ENCODE measurements at regions not wholly inside any gene's neighbourhood (a gene's known extent, or its start where the extent isn't known, plus 50 kb on each side); places are given as distances from the start of the nearest gene placed in this dataset.

DNA sequence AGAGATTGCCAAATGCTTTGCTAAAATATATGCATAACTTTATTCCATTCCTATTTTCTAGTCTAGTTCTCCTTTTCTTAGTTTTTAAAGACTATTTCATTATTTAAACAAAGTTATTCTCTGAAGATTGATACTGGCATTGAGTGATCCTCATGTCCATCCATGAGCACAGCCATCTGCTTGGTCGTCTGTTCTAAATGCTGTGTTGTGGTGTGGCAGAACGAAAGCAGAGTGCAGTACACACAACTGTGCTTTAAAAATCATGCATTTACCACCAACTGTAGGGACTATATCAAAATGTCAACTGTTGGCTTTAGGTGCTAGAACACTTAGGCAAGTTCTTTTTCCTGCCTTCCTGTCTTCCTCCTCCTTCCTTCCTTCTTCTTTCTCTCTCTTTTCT is 226.6 kb downstream of the ACKR3 start:
- DNase-seq (ENCODE audit: insufficient read length, low spot score) (no peak), FAIRE-seq (no peak)
- TF ChIP-seq, protein P1, sequence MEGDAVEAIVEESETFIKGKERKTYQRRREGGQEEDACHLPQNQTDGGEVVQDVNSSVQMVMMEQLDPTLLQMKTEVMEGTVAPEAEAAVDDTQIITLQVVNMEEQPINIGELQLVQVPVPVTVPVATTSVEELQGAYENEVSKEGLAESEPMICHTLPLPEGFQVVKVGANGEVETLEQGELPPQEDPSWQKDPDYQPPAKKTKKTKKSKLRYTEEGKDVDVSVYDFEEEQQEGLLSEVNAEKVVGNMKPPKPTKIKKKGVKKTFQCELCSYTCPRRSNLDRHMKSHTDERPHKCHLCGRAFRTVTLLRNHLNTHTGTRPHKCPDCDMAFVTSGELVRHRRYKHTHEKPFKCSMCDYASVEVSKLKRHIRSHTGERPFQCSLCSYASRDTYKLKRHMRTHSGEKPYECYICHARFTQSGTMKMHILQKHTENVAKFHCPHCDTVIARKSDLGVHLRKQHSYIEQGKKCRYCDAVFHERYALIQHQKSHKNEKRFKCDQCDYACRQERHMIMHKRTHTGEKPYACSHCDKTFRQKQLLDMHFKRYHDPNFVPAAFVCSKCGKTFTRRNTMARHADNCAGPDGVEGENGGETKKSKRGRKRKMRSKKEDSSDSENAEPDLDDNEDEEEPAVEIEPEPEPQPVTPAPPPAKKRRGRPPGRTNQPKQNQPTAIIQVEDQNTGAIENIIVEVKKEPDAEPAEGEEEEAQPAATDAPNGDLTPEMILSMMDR (IDR thresholded peaks at IDR 0.05; ENCODE audit: insufficient read depth, missing control alignments): no peak

DNA sequence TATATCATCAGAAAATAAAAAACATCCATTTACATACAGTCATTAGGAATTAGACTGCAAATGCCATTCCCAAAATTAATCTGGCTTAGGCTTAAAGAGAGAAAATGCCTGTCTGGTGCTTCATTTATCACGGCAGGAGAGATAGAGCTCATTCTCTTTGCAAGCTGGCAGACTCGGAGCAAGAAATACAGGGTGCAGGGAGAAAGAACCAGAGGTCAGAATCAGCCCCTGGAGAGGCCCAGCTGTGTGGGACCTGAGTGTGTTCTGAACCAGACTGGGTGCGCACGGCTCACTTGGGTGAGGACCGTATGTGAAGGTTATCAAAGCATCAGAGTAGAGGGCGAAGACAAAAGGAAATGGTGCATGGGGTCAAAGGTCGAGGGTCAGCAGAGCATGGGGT is 227.8 kb downstream of the ACKR3 start:
- TF ChIP-seq, protein P1 (IDR thresholded peaks at IDR 0.05; ENCODE audit: insufficient read depth, missing control alignments): no peak
- FAIRE-seq (no peak), DNase-seq (ENCODE audit: insufficient read length, low spot score) (no peak)

DNA sequence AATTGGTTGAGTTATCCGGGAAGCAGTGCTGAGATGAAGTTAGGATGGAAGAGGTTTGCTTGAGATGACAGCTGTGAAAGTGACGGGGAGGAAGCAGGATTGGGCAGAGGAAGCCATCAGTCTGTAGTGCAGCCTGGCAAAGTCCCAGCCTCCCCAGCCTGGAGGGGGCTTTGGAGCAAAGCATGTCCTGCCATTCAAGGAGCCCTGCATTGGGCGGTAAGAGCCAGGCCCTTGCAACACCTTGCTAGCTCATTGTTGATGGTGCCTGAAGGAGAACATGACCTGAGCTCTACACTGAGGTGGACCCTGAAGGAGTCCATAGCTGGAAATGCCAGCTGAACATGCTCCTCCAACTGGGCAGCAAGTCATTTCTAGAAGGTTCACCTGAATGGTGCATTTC is 228.9 kb downstream of the ACKR3 start:
- FAIRE-seq: no peak
- DNase-seq (ENCODE audit: insufficient read length, low spot score): no peak
- TF ChIP-seq, protein P1 (IDR thresholded peaks at IDR 0.05; ENCODE audit: insufficient read depth, missing control alignments): no peak

DNA sequence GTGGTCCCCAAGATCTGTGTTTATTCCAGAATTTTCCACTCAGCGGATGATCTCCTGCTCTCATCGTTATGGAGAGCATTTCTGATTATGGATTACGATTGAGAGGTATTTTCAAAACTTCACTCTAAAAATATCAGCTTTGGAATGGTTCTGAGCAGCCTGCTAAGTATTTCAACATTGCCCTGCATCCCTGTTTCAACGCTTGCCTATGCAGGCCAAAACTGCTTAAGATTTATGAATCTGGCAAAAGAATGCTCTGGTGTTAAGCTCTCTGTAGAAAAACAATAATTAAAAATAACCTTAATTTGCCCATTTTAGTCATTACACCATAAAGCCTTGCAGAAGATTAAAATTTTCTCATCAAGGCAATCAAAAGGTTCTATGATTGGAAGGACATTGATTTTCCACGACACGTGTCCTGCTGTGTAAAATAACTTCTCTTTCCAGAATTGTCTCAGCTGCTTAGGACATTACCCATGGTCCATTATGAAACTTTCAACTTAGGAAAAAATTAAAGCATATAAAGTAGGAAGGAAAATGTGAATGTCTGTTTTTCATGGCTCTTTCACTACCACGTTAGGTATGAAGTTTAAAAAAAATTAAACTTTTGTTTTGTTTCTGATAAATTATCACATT is 229.9 kb downstream of the ACKR3 start:
- DNase-seq (ENCODE audit: insufficient read length, low spot score) (no peak), FAIRE-seq (no peak)
- TF ChIP-seq, protein P1 (IDR thresholded peaks at IDR 0.05; ENCODE audit: insufficient read depth, missing control alignments): no peak

DNA sequence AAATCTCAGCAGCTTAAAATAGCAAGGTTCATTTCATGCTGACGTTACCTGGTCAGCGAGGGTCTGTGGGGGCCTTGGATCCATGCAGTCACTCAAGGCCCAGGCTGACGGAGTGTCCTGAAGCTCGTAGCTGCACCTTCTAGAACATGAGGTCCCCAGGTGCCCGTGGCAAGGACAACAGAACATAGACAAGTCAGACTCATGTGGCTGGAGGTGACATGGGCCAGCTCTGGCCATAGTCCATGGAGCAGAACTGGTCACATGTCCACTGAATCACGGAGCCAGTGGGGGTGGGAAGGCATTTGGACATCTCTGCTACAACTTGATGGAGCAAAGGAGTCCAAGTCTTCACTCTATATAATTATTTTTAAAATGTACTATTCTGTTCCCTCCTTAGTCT is 233.2 kb downstream of the ACKR3 start:
- TF ChIP-seq, protein P1 (IDR thresholded peaks at IDR 0.05; ENCODE audit: insufficient read depth, missing control alignments): no peak
- FAIRE-seq: no peak
- DNase-seq (ENCODE audit: insufficient read length, low spot score): no peak

DNA sequence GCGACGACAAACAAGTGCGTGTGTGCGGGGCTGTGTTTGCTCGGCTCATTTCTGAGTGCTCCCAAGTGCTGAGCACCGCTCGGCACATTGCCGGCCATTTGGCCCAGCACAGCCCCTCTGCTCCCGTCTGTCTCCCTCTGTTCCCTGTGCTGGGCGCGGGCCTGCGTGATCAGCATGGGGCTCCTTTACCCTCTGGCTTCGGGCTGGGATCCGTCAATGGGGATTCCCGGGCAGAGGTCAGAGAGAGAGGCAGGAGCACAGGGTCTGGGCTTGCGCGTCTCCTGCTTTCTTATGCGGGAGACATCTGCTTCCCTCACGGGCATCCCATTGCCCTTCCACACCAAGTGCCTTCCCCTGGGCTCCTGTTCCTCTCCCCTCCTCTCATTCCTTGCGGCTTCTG is 234.0 kb downstream of the ACKR3 start:
- TF ChIP-seq, protein P1 (IDR thresholded peaks at IDR 0.05; ENCODE audit: insufficient read depth, missing control alignments): no peak
- no peak for DNase-seq (ENCODE audit: insufficient read length, low spot score)
- no peak for FAIRE-seq

DNA sequence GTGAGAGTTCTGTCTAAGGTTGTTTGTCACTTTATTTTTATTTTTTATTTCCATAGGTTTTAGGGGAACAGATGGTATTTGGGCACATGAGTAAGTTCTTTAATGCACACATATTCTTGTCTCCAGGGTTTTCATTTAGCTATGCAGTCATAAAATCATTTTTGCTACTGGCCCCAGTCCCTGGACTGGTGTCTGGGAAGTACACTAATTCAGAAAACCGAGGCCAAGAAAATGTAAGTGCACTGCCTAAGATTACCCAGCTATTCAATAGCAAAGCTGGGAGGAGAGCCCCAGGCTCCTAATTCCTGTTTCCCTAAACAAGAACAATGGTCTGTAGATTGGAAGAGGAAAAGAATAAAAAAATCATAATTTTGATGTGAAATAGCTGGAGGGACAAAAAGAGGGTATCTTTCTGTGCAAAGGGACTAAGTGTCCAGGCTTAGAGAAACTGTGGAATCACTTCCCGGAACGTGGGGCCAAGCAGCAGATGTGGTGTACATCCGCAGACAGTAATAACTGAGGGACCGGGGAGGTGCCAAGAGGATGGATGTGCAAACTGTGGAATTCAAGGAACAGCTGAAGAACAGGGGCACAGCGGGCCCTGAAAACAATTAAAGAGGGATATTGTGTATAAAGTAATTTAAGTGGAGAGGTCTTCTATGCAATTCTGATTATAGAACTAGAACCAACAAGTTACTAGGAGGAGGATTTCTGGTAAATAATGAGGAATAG is 236.3 kb downstream of the ACKR3 start:
- no peak for DNase-seq (ENCODE audit: insufficient read length, low spot score)
- TF ChIP-seq, protein P1 (IDR thresholded peaks at IDR 0.05; ENCODE audit: insufficient read depth, missing control alignments): no peak
- no peak for FAIRE-seq
